ENCODE measurements at regions not wholly inside any gene's neighbourhood (a gene's known extent, or its start where the extent isn't known, plus 50 kb on each side); places are given as distances from the start of the nearest gene placed in this dataset.

GRCh38 chr6:98484696-98485095, 349.7 kb upstream of the POU3F2 start:
- no peak for TF ChIP-seq ZNF24 (IDR thresholded peaks at IDR 0.05)
- no peak for TF ChIP-seq TAF1 (IDR thresholded peaks at IDR 0.05; ENCODE audit: borderline replicate concordance, low read depth, low read length)
- TF ChIP-seq, protein P1, sequence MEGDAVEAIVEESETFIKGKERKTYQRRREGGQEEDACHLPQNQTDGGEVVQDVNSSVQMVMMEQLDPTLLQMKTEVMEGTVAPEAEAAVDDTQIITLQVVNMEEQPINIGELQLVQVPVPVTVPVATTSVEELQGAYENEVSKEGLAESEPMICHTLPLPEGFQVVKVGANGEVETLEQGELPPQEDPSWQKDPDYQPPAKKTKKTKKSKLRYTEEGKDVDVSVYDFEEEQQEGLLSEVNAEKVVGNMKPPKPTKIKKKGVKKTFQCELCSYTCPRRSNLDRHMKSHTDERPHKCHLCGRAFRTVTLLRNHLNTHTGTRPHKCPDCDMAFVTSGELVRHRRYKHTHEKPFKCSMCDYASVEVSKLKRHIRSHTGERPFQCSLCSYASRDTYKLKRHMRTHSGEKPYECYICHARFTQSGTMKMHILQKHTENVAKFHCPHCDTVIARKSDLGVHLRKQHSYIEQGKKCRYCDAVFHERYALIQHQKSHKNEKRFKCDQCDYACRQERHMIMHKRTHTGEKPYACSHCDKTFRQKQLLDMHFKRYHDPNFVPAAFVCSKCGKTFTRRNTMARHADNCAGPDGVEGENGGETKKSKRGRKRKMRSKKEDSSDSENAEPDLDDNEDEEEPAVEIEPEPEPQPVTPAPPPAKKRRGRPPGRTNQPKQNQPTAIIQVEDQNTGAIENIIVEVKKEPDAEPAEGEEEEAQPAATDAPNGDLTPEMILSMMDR (IDR thresholded peaks at IDR 0.05 in 2 of 3, conservative IDR thresholded peaks at IDR 0.05 in 1 of 3; ENCODE audit: control insufficient read depth in 2 of 3, extremely low read depth in 1 of 3, insufficient read depth in 1 of 3, low read depth in 3 of 3, low read length in 3 of 3): no peak
- TF ChIP-seq REST (IDR thresholded peaks at IDR 0.05; ENCODE audit: low read depth, low read length): no peak

Data from GM12878 (cell line).